ENCODE measurements at regions not wholly inside any gene's neighbourhood (a gene's known extent, or its start where the extent isn't known, plus 50 kb on each side); places are given as distances from the start of the nearest gene placed in this dataset.

GRCh38 chr5:71932131-71932654, 175.1 kb upstream of the MAP1B start:
- H3K9me3 ChIP-seq (ENCODE audit: insufficient read depth, low read depth, low read length), result no peaks in the 10 kb centered on the region
- H3K4me2 ChIP-seq (ENCODE audit: low read depth, low read length, poor library complexity, severe bottlenecking), result peak overlapping the region; percentile 7
- no peaks in the 10 kb centered on the region for H3F3A ChIP-seq (ENCODE audit: low read depth)
- H2AFZ ChIP-seq (ENCODE audit: low read length), result peak overlapping the region; percentile 65
- H3K4me1 ChIP-seq (ENCODE audit: insufficient read depth, low read length, poor library complexity, severe bottlenecking), result peaks cover 14% of the 10 kb centered on the region
- peaks cover 8% of the 10 kb centered on the region for H3K27me3 ChIP-seq (ENCODE audit: insufficient read depth, low read length, poor library complexity, severe bottlenecking)
- no peaks in the 10 kb centered on the region for H3K79me2 ChIP-seq (ENCODE audit: insufficient read depth, low read length)
- H3K36me3 ChIP-seq (ENCODE audit: insufficient read depth, low read length), result no peaks in the 10 kb centered on the region
- no peak overlapping the region for H3K4me3 ChIP-seq (ENCODE audit: low read length, poor library complexity, severe bottlenecking)
- TF ChIP-seq CTCF (conservative IDR thresholded peaks at IDR 0.05; ENCODE audit: low read length) (no peak), EZH2phosphoT487 (IDR thresholded peaks at IDR 0.05; ENCODE audit: borderline replicate concordance) (no peak)
- H3K9me2 ChIP-seq (replicated peaks; ENCODE audit: low read depth, low read length), result no peaks in the 10 kb centered on the region
- no peaks in the 10 kb centered on the region for H4K20me1 ChIP-seq (ENCODE audit: insufficient read depth, low read length, poor library complexity, severe bottlenecking)
- H3K9ac ChIP-seq (ENCODE audit: low read depth, low read length, poor library complexity, severe bottlenecking), result no peak overlapping the region

DNA sequence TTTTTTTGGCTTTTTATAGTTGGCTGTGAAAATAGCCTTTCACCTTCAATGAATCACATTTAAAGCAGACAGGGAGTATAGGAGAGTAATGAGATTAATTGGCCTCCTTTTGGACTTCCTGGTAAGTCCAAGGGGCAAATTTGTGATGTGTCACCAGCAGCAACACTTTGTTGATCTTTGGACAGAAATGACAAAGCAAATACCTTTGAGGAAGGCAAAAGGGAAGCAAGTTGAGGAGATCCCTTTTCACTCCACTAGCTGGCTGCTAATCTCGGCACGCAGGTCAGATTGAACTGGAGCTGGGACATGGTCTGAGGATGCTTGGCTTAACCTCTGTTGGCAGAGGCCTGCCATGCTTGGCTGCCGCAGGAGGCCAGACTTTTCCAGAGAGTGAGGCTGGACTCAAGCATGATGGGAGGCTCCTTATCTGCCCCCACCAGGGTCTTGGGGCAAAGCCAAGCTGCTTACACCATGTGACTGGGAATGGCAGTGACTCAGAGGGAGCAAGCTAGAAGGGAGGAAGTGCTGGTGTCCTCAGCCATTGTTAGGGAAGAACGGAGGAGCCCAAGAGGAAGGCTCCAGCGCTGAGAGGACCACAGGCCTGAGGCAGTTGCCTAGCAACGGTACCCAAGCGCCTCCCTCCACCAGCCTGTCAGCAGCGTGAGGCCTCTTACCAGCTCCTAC, 174.5 kb upstream of the MAP1B start:
- H3K79me2 ChIP-seq (ENCODE audit: insufficient read depth, low read length), result no peaks in the 10 kb centered on the region
- no peaks in the 10 kb centered on the region for H3K9me3 ChIP-seq (ENCODE audit: insufficient read depth, low read depth, low read length)
- H3K4me2 ChIP-seq (ENCODE audit: low read depth, low read length, poor library complexity, severe bottlenecking), result no peak overlapping the region
- H2AFZ ChIP-seq (ENCODE audit: low read length), result 0 out of 2 replicates have a peak overlapping the region, but pooled peaks have one; percentile 65
- no peak overlapping the region for H3K9ac ChIP-seq (ENCODE audit: low read depth, low read length, poor library complexity, severe bottlenecking)
- no peak for TF ChIP-seq EZH2phosphoT487 (IDR thresholded peaks at IDR 0.05; ENCODE audit: borderline replicate concordance)
- TF ChIP-seq CTCF (conservative IDR thresholded peaks at IDR 0.05; ENCODE audit: low read length), result no peak
- H3K4me3 ChIP-seq (ENCODE audit: low read length, poor library complexity, severe bottlenecking), result no peak overlapping the region
- peaks cover 14% of the 10 kb centered on the region for H3K4me1 ChIP-seq (ENCODE audit: insufficient read depth, low read length, poor library complexity, severe bottlenecking)
- H3F3A ChIP-seq (ENCODE audit: low read depth), result no peaks in the 10 kb centered on the region
- peaks cover 8% of the 10 kb centered on the region for H3K27me3 ChIP-seq (ENCODE audit: insufficient read depth, low read length, poor library complexity, severe bottlenecking)
- H3K9me2 ChIP-seq (replicated peaks; ENCODE audit: low read depth, low read length), result no peaks in the 10 kb centered on the region
- no peaks in the 10 kb centered on the region for H3K36me3 ChIP-seq (ENCODE audit: insufficient read depth, low read length)
- H4K20me1 ChIP-seq (ENCODE audit: insufficient read depth, low read length, poor library complexity, severe bottlenecking), result no peaks in the 10 kb centered on the region

DNA sequence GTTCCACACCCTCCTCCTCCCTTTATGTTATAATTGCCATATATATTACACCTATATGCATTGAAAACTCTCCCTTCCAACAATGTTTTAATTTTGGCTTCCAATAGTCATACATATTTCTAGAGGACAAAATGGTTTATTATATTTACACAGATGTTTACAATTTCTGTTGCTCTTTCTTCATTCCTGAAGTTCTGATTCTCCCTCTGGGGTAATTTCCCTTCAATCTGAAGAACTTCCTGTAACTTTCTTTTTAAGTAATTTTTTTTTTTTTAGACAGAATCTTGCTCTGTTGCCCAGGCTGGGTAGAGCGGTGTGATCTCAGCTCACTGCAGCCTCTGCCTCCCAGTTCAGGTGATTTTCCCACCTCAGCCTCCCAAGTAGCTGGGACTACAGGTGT, 173.0 kb upstream of the MAP1B start:
- no peak overlapping the region for H2AFZ ChIP-seq (ENCODE audit: low read length)
- H3K9ac ChIP-seq (ENCODE audit: low read depth, low read length, poor library complexity, severe bottlenecking), result no peak overlapping the region
- H4K20me1 ChIP-seq (ENCODE audit: insufficient read depth, low read length, poor library complexity, severe bottlenecking), result no peaks in the 10 kb centered on the region
- H3F3A ChIP-seq (ENCODE audit: low read depth), result no peaks in the 10 kb centered on the region
- no peak overlapping the region for H3K4me2 ChIP-seq (ENCODE audit: low read depth, low read length, poor library complexity, severe bottlenecking)
- TF ChIP-seq EZH2phosphoT487 (IDR thresholded peaks at IDR 0.05; ENCODE audit: borderline replicate concordance) (no peak), CTCF (conservative IDR thresholded peaks at IDR 0.05; ENCODE audit: low read length) (no peak)
- H3K27me3 ChIP-seq (ENCODE audit: insufficient read depth, low read length, poor library complexity, severe bottlenecking), result peaks cover 6% of the 10 kb centered on the region
- no peaks in the 10 kb centered on the region for H3K9me2 ChIP-seq (replicated peaks; ENCODE audit: low read depth, low read length)
- no peaks in the 10 kb centered on the region for H3K79me2 ChIP-seq (ENCODE audit: insufficient read depth, low read length)
- no peak overlapping the region for H3K4me3 ChIP-seq (ENCODE audit: low read length, poor library complexity, severe bottlenecking)
- no peaks in the 10 kb centered on the region for H3K9me3 ChIP-seq (ENCODE audit: insufficient read depth, low read depth, low read length)
- peaks cover 14% of the 10 kb centered on the region for H3K4me1 ChIP-seq (ENCODE audit: insufficient read depth, low read length, poor library complexity, severe bottlenecking)
- H3K36me3 ChIP-seq (ENCODE audit: insufficient read depth, low read length), result no peaks in the 10 kb centered on the region

All from Loucy (cell line).